ENCODE measurements at regions not wholly inside any gene's neighbourhood (a gene's known extent, or its start where the extent isn't known, plus 50 kb on each side); places are given as distances from the start of the nearest gene placed in this dataset.

DNA sequence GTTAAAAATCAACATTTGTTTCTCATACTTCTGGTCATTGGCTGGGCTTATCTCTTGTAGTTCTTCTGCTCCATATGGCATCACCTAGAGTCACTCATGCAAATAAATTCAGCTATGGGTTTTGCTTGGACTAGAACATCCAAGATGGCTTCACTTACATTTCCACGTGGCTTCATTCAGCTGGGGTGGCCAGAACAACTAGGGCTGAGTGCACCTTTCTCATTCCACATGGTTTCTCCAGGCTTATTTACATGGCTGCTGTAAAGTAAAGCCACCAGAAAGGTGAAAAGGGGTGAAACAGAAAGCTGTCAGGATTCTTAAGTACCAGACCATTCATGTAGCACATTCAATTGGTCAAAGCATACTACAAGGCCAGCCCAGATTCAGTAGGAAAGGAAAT, 151.1 kb upstream of the BMP2 start:
- TF ChIP-seq, protein P1, sequence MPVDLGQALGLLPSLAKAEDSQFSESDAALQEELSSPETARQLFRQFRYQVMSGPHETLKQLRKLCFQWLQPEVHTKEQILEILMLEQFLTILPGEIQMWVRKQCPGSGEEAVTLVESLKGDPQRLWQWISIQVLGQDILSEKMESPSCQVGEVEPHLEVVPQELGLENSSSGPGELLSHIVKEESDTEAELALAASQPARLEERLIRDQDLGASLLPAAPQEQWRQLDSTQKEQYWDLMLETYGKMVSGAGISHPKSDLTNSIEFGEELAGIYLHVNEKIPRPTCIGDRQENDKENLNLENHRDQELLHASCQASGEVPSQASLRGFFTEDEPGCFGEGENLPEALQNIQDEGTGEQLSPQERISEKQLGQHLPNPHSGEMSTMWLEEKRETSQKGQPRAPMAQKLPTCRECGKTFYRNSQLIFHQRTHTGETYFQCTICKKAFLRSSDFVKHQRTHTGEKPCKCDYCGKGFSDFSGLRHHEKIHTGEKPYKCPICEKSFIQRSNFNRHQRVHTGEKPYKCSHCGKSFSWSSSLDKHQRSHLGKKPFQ (tag by site-specific recombination; IDR thresholded peaks at IDR 0.05), result no peak
- TF ChIP-seq, protein P2, sequence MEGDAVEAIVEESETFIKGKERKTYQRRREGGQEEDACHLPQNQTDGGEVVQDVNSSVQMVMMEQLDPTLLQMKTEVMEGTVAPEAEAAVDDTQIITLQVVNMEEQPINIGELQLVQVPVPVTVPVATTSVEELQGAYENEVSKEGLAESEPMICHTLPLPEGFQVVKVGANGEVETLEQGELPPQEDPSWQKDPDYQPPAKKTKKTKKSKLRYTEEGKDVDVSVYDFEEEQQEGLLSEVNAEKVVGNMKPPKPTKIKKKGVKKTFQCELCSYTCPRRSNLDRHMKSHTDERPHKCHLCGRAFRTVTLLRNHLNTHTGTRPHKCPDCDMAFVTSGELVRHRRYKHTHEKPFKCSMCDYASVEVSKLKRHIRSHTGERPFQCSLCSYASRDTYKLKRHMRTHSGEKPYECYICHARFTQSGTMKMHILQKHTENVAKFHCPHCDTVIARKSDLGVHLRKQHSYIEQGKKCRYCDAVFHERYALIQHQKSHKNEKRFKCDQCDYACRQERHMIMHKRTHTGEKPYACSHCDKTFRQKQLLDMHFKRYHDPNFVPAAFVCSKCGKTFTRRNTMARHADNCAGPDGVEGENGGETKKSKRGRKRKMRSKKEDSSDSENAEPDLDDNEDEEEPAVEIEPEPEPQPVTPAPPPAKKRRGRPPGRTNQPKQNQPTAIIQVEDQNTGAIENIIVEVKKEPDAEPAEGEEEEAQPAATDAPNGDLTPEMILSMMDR (tag by site-specific recombination; IDR thresholded peaks at IDR 0.05), result no peak
- TF ChIP-seq ZBTB7A (tag by site-specific recombination; IDR thresholded peaks at IDR 0.05; ENCODE audit: low read depth), result no peak
- TF ChIP-seq, protein P3, sequence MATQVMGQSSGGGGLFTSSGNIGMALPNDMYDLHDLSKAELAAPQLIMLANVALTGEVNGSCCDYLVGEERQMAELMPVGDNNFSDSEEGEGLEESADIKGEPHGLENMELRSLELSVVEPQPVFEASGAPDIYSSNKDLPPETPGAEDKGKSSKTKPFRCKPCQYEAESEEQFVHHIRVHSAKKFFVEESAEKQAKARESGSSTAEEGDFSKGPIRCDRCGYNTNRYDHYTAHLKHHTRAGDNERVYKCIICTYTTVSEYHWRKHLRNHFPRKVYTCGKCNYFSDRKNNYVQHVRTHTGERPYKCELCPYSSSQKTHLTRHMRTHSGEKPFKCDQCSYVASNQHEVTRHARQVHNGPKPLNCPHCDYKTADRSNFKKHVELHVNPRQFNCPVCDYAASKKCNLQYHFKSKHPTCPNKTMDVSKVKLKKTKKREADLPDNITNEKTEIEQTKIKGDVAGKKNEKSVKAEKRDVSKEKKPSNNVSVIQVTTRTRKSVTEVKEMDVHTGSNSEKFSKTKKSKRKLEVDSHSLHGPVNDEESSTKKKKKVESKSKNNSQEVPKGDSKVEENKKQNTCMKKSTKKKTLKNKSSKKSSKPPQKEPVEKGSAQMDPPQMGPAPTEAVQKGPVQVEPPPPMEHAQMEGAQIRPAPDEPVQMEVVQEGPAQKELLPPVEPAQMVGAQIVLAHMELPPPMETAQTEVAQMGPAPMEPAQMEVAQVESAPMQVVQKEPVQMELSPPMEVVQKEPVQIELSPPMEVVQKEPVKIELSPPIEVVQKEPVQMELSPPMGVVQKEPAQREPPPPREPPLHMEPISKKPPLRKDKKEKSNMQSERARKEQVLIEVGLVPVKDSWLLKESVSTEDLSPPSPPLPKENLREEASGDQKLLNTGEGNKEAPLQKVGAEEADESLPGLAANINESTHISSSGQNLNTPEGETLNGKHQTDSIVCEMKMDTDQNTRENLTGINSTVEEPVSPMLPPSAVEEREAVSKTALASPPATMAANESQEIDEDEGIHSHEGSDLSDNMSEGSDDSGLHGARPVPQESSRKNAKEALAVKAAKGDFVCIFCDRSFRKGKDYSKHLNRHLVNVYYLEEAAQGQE (tag by site-specific recombination; IDR thresholded peaks at IDR 0.05), result no peak
- TF ChIP-seq TCF7L2 (IDR thresholded peaks at IDR 0.05; ENCODE audit: borderline replicate concordance, low read depth, low read length), result no peak
- TF ChIP-seq YY1 (tag by site-specific recombination; IDR thresholded peaks at IDR 0.05), result no peak
- no peak for TF ChIP-seq ZNF133 (tag by site-specific recombination; IDR thresholded peaks at IDR 0.05)
